ENCODE measurements at regions not wholly inside any gene's neighbourhood (a gene's known extent, or its start where the extent isn't known, plus 50 kb on each side); places are given as distances from the start of the nearest gene placed in this dataset.

DNA sequence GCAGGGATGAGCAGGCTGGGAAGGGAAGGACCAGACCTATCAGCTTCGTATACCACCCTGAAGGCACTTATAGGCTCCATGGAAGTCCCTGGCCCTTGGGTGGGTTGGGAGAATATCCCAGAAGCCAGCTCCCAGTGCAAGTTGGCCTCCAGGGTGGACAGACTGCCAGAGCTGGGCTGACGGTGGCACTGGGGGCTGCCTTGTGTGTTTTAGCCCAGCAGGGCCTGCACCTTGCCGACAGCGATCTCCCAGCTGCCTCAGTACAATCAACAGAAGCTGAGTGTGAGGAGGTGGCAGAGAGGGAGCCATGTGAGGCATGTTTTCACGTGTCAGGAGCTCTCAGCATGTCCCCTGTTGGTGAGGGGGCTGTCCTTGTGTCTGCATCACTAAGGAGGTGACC, 159.5 kb downstream of the VEGFA start:
- no peaks in the 10 kb centered on the region for H3K27me3 ChIP-seq (ENCODE audit: control insufficient read depth in 2 of 2, insufficient read depth in 2 of 2, low read length in 2 of 2)
- no peak overlapping the region for H3K4me3 ChIP-seq
- ChIA-PET POLR2A (interaction anchor here (0.8 to 6.9 kb wide), 6 partner anchors 7 to 129 kb away, joined by 3 to 102 read pairs (median 6); no protein-coding TSS in a partner anchor), CTCF (ENCODE audit: low intra/inter-chr PET ratio) (no interaction called here)
- no TSS peak for BruUV-seq (replicated peaks)
- intact Hi-C loops (cut with micrococcal nuclease) = loop anchor here (5.0 kb wide), 1 partner anchor 72 kb away; no protein-coding TSS in a partner anchor
- no peak for ATAC-seq
- H3K4me2 ChIP-seq (ENCODE audit: insufficient read depth, low read length) = no peak overlapping the region
- H3K9me1 ChIP-seq (ENCODE audit: control insufficient read depth, insufficient read depth, low read length) = no peaks in the 10 kb centered on the region
- no peaks in the 10 kb centered on the region for H3K79me2 ChIP-seq (ENCODE audit: control insufficient read depth, insufficient read depth, low read length)
- peak overlapping the region in 1 of 2 experiments; percentile 72; a peak in 2 of 4 replicates for H3K9ac ChIP-seq (ENCODE audit: insufficient read depth in 1 of 2, low read depth in 2 of 2, low read length in 2 of 2)
- TF ChIP-seq KAT7 (CRISPR knock-in tag; IDR thresholded peaks at IDR 0.05; ENCODE audit: borderline replicate concordance) = no peak
- no peak for TF ChIP-seq NR2C1 (IDR thresholded peaks at IDR 0.05)
- peak; percentile 13; the same call in 1 of the 2 replicates for TF ChIP-seq NR2C1 (tag; IDR thresholded peaks at IDR 0.05)
- 0 out of 2 replicates have a peak, but pooled peaks have one; percentile 14 for TF ChIP-seq DMBX1 (CRISPR knock-in tag; IDR thresholded peaks at IDR 0.05; ENCODE audit: borderline replicate concordance)
- TF ChIP-seq ZNF583 (CRISPR knock-in tag; IDR thresholded peaks at IDR 0.05) = no peak
- TF ChIP-seq RBM34 (IDR thresholded peaks at IDR 0.05; ENCODE audit: borderline replicate concordance, insufficient read depth, low read length) = no peak
- FAIRE-seq = no peak
- no peaks in the 10 kb centered on the region for H3K9me3 ChIP-seq (replicated peaks; ENCODE audit: control insufficient read depth, insufficient read depth, low read depth, low read length)
- H4K20me1 ChIP-seq (replicated peaks; ENCODE audit: control insufficient read depth, insufficient read depth, low read length) = no peaks in the 10 kb centered on the region
- peaks cover 34 to 48% of the 10 kb centered on the region in 2 experiments for H3K4me1 ChIP-seq (replicated peaks in 1 of 2; ENCODE audit: control insufficient read depth in 2 of 2, insufficient read depth in 2 of 2, low read length in 2 of 2)
- H2AFZ ChIP-seq (ENCODE audit: low read depth, low read length) = peak overlapping the region; percentile 29; the same call in 1 of the 2 replicates
- H3K36me3 ChIP-seq (ENCODE audit: control insufficient read depth, insufficient read depth, low read length) = no peaks in the 10 kb centered on the region
- in situ Hi-C loops (cut with MboI) = no loop called here
- DNase-seq (ENCODE audit: extremely low read depth in 1 of 4, low spot score in 3 of 4) = no peak
- peak overlapping the region; percentile 16; the same call in 1 of the 3 replicates for H3K27ac ChIP-seq (ENCODE audit: extremely low read depth, low read depth, low read length)
- WGBS (ENCODE audit: insufficient coverage, low coverage, missing lambda C conversion rate) = 74% methylated on average over 5 of the region's 5 CpGs

Data from K562 (cell line).